Progenitor cell of endocrine pancreas (in vitro differentiated cells): ENCODE measurements at regions not wholly inside any gene's neighbourhood (a gene's known extent, or its start where the extent isn't known, plus 50 kb on each side); places are given as distances from the start of the nearest gene placed in this dataset.

Source experiments
- DNase-seq: peaks from one replicate; pipeline ENCODE4 v3.0.0; 2021; ENCODE audit warnings: low spot score; ENCODE audit not compliant: unreplicated experiment
- H3K27ac Mint-ChIP-seq: 2 replicates; pipeline ENCODE4 v1.8.0; 2021; ENCODE audit warnings: mild to moderate bottlenecking, moderate library complexity, mixed read lengths
- H3K27me3 Mint-ChIP-seq: 2 replicates; pipeline ENCODE4 v1.8.0; 2021; ENCODE audit warnings: mixed read lengths
- H3K36me3 Mint-ChIP-seq: 2 replicates; pipeline ENCODE4 v1.8.0; 2022; ENCODE audit warnings: mixed read lengths; ENCODE audit not compliant: insufficient read depth
- H3K4me1 Mint-ChIP-seq: 2 replicates; pipeline ENCODE4 v1.8.0; 2021; ENCODE audit warnings: low read depth, mixed read lengths
- H3K4me3 Mint-ChIP-seq: 2 replicates; pipeline ENCODE4 v1.8.0; 2021; ENCODE audit warnings: low read depth, mild to moderate bottlenecking, moderate library complexity, mixed read lengths
- H3K9me3 Mint-ChIP-seq: 2 replicates; pipeline ENCODE4 v1.8.0; 2021; ENCODE audit warnings: low read depth, mixed read lengths
- CTCF ChIP-seq: fragments of 200-600 bp; sonication (generic); IDR thresholded peaks from one replicate; pipeline ENCODE4 v1.5.0; 2021; ENCODE audit warnings: antibody characterized with exemption, mild to moderate bottlenecking; ENCODE audit not compliant: unreplicated experiment

- no peaks in the 10 kb centered on the region for H3K4me1 Mint-ChIP-seq
- H3K9me3 Mint-ChIP-seq, result no peaks in the 10 kb centered on the region
- H3K36me3 Mint-ChIP-seq, result no peaks in the 10 kb centered on the region
- no peak for DNase-seq
- no peak overlapping the region for H3K27ac Mint-ChIP-seq
- TF ChIP-seq CTCF, result no peak
- H3K4me3 Mint-ChIP-seq, result no peak overlapping the region
- H3K27me3 Mint-ChIP-seq, result no peaks in the 10 kb centered on the region
Measured at GRCh38 chr3:28758115-28758514, 409.5 kb upstream of the AZI2 start.

GRCh38 chr3:28761375-28761774 lies 412.8 kb upstream of the AZI2 start:
- H3K9me3 Mint-ChIP-seq, result no peaks in the 10 kb centered on the region
- H3K4me3 Mint-ChIP-seq, result no peak overlapping the region
- no peaks in the 10 kb centered on the region for H3K36me3 Mint-ChIP-seq
- no peak overlapping the region for H3K27ac Mint-ChIP-seq
- H3K4me1 Mint-ChIP-seq, result no peaks in the 10 kb centered on the region
- DNase-seq, result no peak
- TF ChIP-seq CTCF, result no peak
- no peaks in the 10 kb centered on the region for H3K27me3 Mint-ChIP-seq

GRCh38 chr3:28765194-28765593 lies 416.6 kb upstream of the AZI2 start:
- no peak for DNase-seq
- no peak overlapping the region for H3K4me3 Mint-ChIP-seq
- H3K27me3 Mint-ChIP-seq, result no peaks in the 10 kb centered on the region
- peaks cover 3% of the 10 kb centered on the region for H3K9me3 Mint-ChIP-seq
- peaks cover 1% of the 10 kb centered on the region for H3K36me3 Mint-ChIP-seq
- H3K27ac Mint-ChIP-seq, result no peak overlapping the region
- no peaks in the 10 kb centered on the region for H3K4me1 Mint-ChIP-seq
- no peak for TF ChIP-seq CTCF

- Mint-ChIP-seq H3K27me3 (no peaks in the 10 kb centered on the region), H3K9me3 (peaks cover 27% of the 10 kb centered on the region)
- no peak for TF ChIP-seq CTCF
Measured at GRCh38 chr3:28768439-28768838, 419.8 kb upstream of the AZI2 start.

DNA sequence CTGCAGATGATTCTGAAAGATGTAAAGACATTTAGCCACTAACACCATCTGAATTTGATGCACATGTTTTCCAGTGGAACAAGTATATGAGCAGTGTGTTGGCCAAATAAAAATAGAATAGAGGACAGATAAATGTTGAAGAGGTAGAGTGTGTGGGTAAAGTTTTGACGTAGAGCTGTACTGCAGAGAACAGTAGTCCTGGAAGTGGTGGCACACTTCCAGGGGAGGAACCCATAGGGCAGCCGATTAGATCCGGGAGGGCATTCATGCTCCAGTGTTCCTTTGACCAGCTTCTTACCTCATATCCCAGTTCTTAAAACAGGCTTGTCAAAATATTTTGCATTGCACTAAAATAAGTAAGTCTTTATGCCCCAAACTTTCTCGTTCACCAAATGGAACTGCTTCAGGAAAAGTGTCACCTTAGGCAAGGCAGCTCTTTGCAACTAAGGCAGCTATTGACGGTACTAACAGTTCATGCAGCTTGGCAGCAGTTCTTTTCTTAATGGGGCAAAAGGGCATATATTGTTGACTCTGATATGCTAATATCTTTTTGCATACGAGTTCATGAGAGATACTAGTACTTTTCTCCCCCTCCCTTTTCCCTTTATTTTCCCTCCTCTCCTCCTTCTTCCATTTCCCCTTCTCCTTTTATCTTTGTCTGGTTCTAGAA lies 429.3 kb upstream of the AZI2 start:
- no peak for DNase-seq
- H3K36me3 Mint-ChIP-seq, result no peaks in the 10 kb centered on the region
- peaks cover 22% of the 10 kb centered on the region for H3K4me1 Mint-ChIP-seq
- H3K4me3 Mint-ChIP-seq, result no peak overlapping the region
- TF ChIP-seq CTCF, result no peak
- peaks cover 2% of the 10 kb centered on the region for H3K9me3 Mint-ChIP-seq
- H3K27ac Mint-ChIP-seq, result no peak overlapping the region
- H3K27me3 Mint-ChIP-seq, result peaks cover 3% of the 10 kb centered on the region

More at GRCh38 chr3:28768439-28768838, 419.8 kb upstream of the AZI2 start:
- H3K4me3 Mint-ChIP-seq, result no peak overlapping the region
- no peaks in the 10 kb centered on the region for H3K4me1 Mint-ChIP-seq
- no peak for DNase-seq
- no peak overlapping the region for H3K27ac Mint-ChIP-seq
- H3K36me3 Mint-ChIP-seq, result peaks cover 3% of the 10 kb centered on the region
